ENCODE measurements at regions not wholly inside any gene's neighbourhood (a gene's known extent, or its start where the extent isn't known, plus 50 kb on each side); places are given as distances from the start of the nearest gene placed in this dataset.
"Not testable (repeated sequence)": the region's sequence is repeated elsewhere in the genome, so short reads cannot be mapped to it uniquely, and the experiment has no call there.

DNA sequence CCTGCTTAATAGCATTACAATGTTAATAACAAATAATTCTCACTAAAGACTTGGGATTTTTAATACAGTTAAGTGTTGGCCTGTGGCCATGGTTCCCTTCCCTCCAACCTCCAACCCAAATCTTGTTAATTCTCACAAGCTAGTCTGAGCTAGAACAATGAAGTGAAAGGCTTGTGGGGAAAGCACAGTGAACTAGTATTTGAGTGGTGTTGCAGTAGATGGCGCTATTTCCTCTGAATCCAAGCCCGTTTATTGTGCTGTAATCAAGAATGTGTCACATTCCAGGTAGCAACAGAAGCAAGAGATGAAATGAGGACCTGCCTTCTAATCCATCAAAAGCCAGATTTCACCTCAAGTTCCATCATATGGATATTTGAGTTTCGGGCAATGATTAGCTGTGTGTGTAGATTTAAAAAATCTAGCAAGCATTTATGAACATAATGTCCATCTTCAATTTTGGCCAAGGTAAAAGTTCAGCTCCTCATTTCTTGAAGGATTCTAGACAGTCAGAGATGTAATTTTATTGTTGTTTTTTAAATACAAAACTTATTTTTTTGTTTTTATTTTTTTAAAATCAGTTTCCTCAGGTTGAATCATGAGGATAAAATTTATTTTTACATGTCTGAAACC, 160.7 kb downstream of the SQOR start:
- no peak overlapping the region for H3K4me3 Mint-ChIP-seq
- no peak overlapping the region for H3K4me3 ChIP-seq (ENCODE audit: low read length)
- no peaks in the 10 kb centered on the region for H3K9me3 Mint-ChIP-seq
- no peaks in the 10 kb centered on the region for H3K9me3 ChIP-seq (ENCODE audit: low read length)
- DNase-seq: no peak
- POLR2A ChIA-PET: no interaction called here
- CTCF ChIA-PET: no interaction called here
- no peak overlapping the region for H3K27ac Mint-ChIP-seq
- H3K27me3 Mint-ChIP-seq: peaks cover 15 to 27% of the 10 kb centered on the region in 2 donors
- no peaks in the 10 kb centered on the region for H3K36me3 Mint-ChIP-seq
- H3K36me3 ChIP-seq (ENCODE audit: insufficient read depth, low read length): no peaks in the 10 kb centered on the region
- H3K27ac ChIP-seq (ENCODE audit: low read depth, low read length): no peak overlapping the region
- H3K4me1 Mint-ChIP-seq: no peaks in the 10 kb centered on the region
- no peaks in the 10 kb centered on the region for H3K4me1 ChIP-seq (ENCODE audit: insufficient read depth, low read length)
- H3K27me3 ChIP-seq (ENCODE audit: insufficient read depth, low read length, poor library complexity, severe bottlenecking): no peaks in the 10 kb centered on the region

DNA sequence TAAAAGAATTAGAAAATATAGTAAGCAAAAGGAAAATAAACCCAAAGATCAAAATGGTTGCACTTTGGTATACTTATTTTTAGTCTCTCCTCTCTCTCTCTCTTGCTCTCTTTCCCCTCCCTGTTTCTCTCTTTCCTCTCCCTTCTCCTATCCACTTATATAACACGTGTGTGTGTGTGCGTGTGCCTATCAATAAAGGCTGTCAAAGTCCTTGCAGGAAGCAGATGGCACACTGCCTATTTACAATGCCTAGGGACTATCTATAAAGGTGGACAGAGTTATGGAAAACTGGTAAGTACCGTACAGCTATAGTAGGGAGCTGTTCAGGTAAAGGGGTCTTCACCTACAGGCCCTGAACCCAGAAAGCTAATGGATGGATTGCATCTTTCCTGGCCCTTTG, 161.6 kb downstream of the SQOR start:
- Mint-ChIP-seq H3K27me3 (peaks cover 13 to 24% of the 10 kb centered on the region in 2 donors), H3K9me3 (no peaks in the 10 kb centered on the region), H3K4me3 (no peak overlapping the region), H3K4me1 (no peaks in the 10 kb centered on the region), H3K36me3 (no peaks in the 10 kb centered on the region), H3K27ac (no peak overlapping the region)
- POLR2A ChIA-PET: no interaction called here
- Histone ChIP-seq H3K4me3 (ENCODE audit: low read length) (no peak overlapping the region), H3K4me1 (ENCODE audit: insufficient read depth, low read length) (no peaks in the 10 kb centered on the region), H3K27me3 (ENCODE audit: insufficient read depth, low read length, poor library complexity, severe bottlenecking) (no peaks in the 10 kb centered on the region), H3K27ac (ENCODE audit: low read depth, low read length) (no peak overlapping the region), H3K9me3 (ENCODE audit: low read length) (no peaks in the 10 kb centered on the region), H3K36me3 (ENCODE audit: insufficient read depth, low read length) (no peaks in the 10 kb centered on the region)
- CTCF ChIA-PET: no interaction called here
- no peak for DNase-seq

DNA sequence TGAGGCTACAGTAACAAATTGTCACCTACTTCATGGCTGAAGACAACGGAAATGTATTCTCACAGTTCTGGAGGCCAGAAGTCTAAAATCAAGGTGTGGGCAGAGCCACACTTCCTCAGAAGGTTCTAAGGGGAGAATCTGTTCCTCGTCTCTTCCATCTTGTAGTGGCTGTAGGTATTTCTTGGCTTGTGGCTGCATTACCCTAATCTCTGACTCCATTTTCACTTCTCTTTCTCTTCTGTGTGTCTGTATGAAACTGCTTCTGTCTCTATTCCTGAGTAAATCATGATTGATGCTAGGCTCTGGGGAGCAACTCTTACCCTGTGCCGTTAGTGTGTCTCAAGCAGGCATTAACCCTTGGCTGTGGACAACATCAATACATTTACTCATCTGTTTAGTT, 164.7 kb downstream of the SQOR start:
- H3K27ac Mint-ChIP-seq: no peak overlapping the region
- CTCF ChIA-PET: no interaction called here
- no peaks in the 10 kb centered on the region for H3K36me3 Mint-ChIP-seq
- peaks cover 8% of the 10 kb centered on the region in 2 donors for H3K27me3 Mint-ChIP-seq
- POLR2A ChIA-PET: no interaction called here
- no peaks in the 10 kb centered on the region for H3K4me1 Mint-ChIP-seq
- H3K36me3 ChIP-seq (ENCODE audit: insufficient read depth, low read length): no peaks in the 10 kb centered on the region
- no peaks in the 10 kb centered on the region for H3K9me3 ChIP-seq (ENCODE audit: low read length)
- H3K27ac ChIP-seq (ENCODE audit: low read depth, low read length): no peak overlapping the region
- peaks cover 0 to 2% (median 0%) of the 10 kb centered on the region in 5 donors for H3K9me3 Mint-ChIP-seq
- no peak overlapping the region for H3K4me3 ChIP-seq (ENCODE audit: low read length)
- no peak for DNase-seq
- H3K4me3 Mint-ChIP-seq: no peak overlapping the region
- H3K4me1 ChIP-seq (ENCODE audit: insufficient read depth, low read length): no peaks in the 10 kb centered on the region
- no peaks in the 10 kb centered on the region for H3K27me3 ChIP-seq (ENCODE audit: insufficient read depth, low read length, poor library complexity, severe bottlenecking)

DNA sequence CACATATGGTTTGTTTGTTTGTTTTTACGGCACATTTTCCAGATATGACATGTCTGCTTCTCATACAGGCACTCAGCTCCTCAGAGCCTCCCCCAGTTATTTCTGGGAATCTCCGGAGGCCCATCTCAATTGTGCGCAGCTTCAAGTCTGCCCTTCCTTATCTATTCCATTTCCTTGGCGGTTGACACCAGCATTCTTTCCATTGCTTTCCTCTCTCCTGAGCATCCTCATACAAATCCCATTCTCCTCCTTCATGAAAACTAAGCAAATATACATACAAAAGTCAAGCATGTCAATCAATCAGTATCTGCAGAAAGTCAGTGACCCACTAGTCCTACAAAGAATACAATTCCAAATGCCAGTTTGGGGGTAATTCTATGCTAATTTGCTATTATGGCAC, 166.7 kb downstream of the SQOR start:
- Mint-ChIP-seq H3K4me1 (no peaks in the 10 kb centered on the region), H3K4me3 (no peak overlapping the region), H3K36me3 (no peaks in the 10 kb centered on the region), H3K27me3 (peaks cover 8 to 9% of the 10 kb centered on the region in 2 donors), H3K9me3 (peaks cover 0 to 2% (median 0%) of the 10 kb centered on the region in 5 donors), H3K27ac (no peak overlapping the region)
- ChIA-PET CTCF (no interaction called here), POLR2A (no interaction called here)
- Histone ChIP-seq H3K4me3 (ENCODE audit: low read length) (no peak overlapping the region), H3K4me1 (ENCODE audit: insufficient read depth, low read length) (no peaks in the 10 kb centered on the region), H3K9me3 (ENCODE audit: low read length) (no peaks in the 10 kb centered on the region), H3K36me3 (ENCODE audit: insufficient read depth, low read length) (no peaks in the 10 kb centered on the region), H3K27me3 (ENCODE audit: insufficient read depth, low read length, poor library complexity, severe bottlenecking) (no peaks in the 10 kb centered on the region), H3K27ac (ENCODE audit: low read depth, low read length) (no peak overlapping the region)
- no peak for DNase-seq

DNA sequence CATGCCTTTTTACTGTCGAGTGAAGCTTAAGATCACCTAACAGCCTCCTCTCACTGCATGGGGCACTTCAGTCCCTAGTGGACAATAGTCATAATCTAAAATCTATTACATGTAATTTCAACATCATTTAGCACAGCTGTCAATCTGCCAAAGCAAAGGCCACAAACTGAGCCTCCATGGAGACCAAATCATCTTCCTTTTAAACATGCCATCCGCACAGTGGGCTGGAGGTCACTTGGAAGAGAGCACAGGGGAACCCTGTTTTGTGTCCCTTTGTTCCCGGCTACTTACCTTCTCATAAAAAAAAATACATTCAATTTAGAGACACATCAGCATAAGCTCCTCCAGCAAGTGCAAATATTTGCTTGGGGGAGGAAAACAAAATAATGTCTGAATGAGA, 167.3 kb downstream of the SQOR start:
- H3K36me3 Mint-ChIP-seq: no peaks in the 10 kb centered on the region
- POLR2A ChIA-PET: no interaction called here
- Histone ChIP-seq H3K27ac (ENCODE audit: low read depth, low read length) (no peak overlapping the region), H3K4me1 (ENCODE audit: insufficient read depth, low read length) (no peaks in the 10 kb centered on the region), H3K27me3 (ENCODE audit: insufficient read depth, low read length, poor library complexity, severe bottlenecking) (no peaks in the 10 kb centered on the region), H3K36me3 (ENCODE audit: insufficient read depth, low read length) (no peaks in the 10 kb centered on the region), H3K4me3 (ENCODE audit: low read length) (no peak overlapping the region), H3K9me3 (ENCODE audit: low read length) (no peaks in the 10 kb centered on the region)
- no peak overlapping the region for H3K27ac Mint-ChIP-seq
- peaks cover 8 to 12% of the 10 kb centered on the region in 2 donors for H3K27me3 Mint-ChIP-seq
- no peak overlapping the region for H3K4me3 Mint-ChIP-seq
- CTCF ChIA-PET: no interaction called here
- no peak for DNase-seq
- no peaks in the 10 kb centered on the region for H3K4me1 Mint-ChIP-seq
- peaks cover 0 to 2% (median 0%) of the 10 kb centered on the region in 5 donors for H3K9me3 Mint-ChIP-seq

DNA sequence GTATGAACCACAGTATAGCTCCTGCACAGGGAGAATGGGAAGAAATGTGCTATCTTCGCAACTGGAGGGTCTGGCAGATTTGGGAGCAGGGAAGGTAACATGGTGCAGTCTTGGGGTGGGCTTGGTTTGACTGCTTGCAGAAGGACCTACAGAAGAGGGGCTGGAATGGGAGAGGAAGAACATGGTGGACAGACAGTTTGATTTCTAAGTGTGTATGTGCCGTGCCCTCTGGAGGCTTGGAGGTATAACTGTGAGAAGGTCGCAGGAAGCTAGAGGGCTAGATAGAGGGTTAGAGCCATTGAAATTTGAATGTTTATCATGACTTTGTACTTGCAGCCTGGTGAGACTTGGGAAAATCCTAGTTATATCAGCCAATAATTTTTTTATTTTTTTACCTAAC, 169.2 kb downstream of the SQOR start:
- POLR2A ChIA-PET: no interaction called here

DNA sequence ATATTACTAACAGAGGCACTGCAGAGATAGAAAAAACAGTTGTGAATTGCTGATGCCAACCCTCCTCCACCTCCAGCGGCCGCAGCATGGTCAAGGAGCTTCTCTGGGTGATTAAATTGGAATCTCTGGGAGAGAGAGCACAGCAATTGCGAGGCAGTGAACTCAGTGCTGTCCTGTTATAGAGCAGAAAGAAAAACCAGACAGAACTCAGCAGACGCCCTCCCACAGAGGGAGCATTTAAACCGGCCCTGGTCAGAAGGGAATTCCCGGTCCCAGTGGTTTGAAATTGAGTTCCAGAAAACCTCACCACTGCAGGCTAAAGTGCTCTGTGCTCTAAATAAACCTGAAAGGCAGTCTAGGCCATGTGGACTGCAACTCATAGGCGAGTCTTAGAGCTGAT, 175.4 kb downstream of the SQOR start:
- H3K27me3 ChIP-seq (ENCODE audit: insufficient read depth, low read length, poor library complexity, severe bottlenecking): no peaks in the 10 kb centered on the region
- H3K4me1 Mint-ChIP-seq: no peaks in the 10 kb centered on the region
- H3K4me3 ChIP-seq (ENCODE audit: low read length): no peak overlapping the region
- no peaks in the 10 kb centered on the region for H3K36me3 Mint-ChIP-seq
- H3K9me3 ChIP-seq (ENCODE audit: low read length): no peaks in the 10 kb centered on the region
- H3K27ac Mint-ChIP-seq: no peak overlapping the region
- peaks cover 1 to 10% (median 1%) of the 10 kb centered on the region in 5 donors for H3K9me3 Mint-ChIP-seq
- ChIA-PET POLR2A (no interaction called here), CTCF (no interaction called here)
- H3K36me3 ChIP-seq (ENCODE audit: insufficient read depth, low read length): no peaks in the 10 kb centered on the region
- no peaks in the 10 kb centered on the region for H3K4me1 ChIP-seq (ENCODE audit: insufficient read depth, low read length)
- no peak overlapping the region for H3K27ac ChIP-seq (ENCODE audit: low read depth, low read length)
- no peak overlapping the region for H3K4me3 Mint-ChIP-seq
- peaks cover 16 to 20% of the 10 kb centered on the region in 2 donors for H3K27me3 Mint-ChIP-seq
- DNase-seq: no peak

More for the DNA sequence above, 169.2 kb downstream of the SQOR start:
- Histone ChIP-seq H3K27ac (ENCODE audit: low read depth, low read length) (no peak overlapping the region), H3K27me3 (ENCODE audit: insufficient read depth, low read length, poor library complexity, severe bottlenecking) (no peaks in the 10 kb centered on the region), H3K4me1 (ENCODE audit: insufficient read depth, low read length) (no peaks in the 10 kb centered on the region), H3K4me3 (ENCODE audit: low read length) (no peak overlapping the region), H3K36me3 (ENCODE audit: insufficient read depth, low read length) (no peaks in the 10 kb centered on the region), H3K9me3 (ENCODE audit: low read length) (no peaks in the 10 kb centered on the region)
- no peaks in the 10 kb centered on the region for H3K36me3 Mint-ChIP-seq
- H3K27me3 Mint-ChIP-seq: peaks cover 16 to 17% of the 10 kb centered on the region in 2 donors
- peaks cover 0 to 2% (median 0%) of the 10 kb centered on the region in 5 donors for H3K9me3 Mint-ChIP-seq
- no peak overlapping the region for H3K4me3 Mint-ChIP-seq
- DNase-seq: no peak
- CTCF ChIA-PET: no interaction called here
- H3K27ac Mint-ChIP-seq: no peak overlapping the region
- no peaks in the 10 kb centered on the region for H3K4me1 Mint-ChIP-seq

DNA sequence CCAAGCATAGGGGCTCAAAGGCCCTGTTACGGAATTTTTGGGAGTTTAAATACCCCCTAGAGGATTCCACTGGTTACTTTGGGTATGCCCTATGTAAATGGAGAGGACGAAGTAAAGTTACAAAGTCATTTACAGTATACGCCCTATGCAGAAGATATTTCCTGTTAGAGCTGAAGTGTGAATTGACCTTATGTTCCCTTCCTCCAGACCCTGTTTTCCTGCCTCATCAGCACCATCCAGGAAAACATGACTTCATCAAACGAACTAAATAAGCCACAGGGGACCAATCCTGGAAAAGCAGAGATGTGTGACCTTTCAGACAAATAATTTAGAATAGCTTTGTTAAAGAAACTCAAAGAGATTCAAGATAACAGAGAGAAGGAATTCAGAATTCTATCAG, 177.4 kb downstream of the SQOR start:
- no peak overlapping the region for H3K27ac Mint-ChIP-seq
- CTCF ChIA-PET: no interaction called here
- no peak for DNase-seq
- Histone ChIP-seq H3K4me3 (ENCODE audit: low read length) (no peak overlapping the region), H3K9me3 (ENCODE audit: low read length) (no peaks in the 10 kb centered on the region), H3K27ac (ENCODE audit: low read depth, low read length) (no peak overlapping the region), H3K36me3 (ENCODE audit: insufficient read depth, low read length) (no peaks in the 10 kb centered on the region), H3K4me1 (ENCODE audit: insufficient read depth, low read length) (no peaks in the 10 kb centered on the region), H3K27me3 (ENCODE audit: insufficient read depth, low read length, poor library complexity, severe bottlenecking) (no peaks in the 10 kb centered on the region)
- H3K27me3 Mint-ChIP-seq: peaks cover 14% of the 10 kb centered on the region in 2 donors
- H3K36me3 Mint-ChIP-seq: no peaks in the 10 kb centered on the region
- H3K4me1 Mint-ChIP-seq: no peaks in the 10 kb centered on the region
- H3K9me3 Mint-ChIP-seq: peaks cover 2 to 13% (median 7%) of the 10 kb centered on the region in 5 donors
- no peak overlapping the region for H3K4me3 Mint-ChIP-seq
- POLR2A ChIA-PET: no interaction called here

DNA sequence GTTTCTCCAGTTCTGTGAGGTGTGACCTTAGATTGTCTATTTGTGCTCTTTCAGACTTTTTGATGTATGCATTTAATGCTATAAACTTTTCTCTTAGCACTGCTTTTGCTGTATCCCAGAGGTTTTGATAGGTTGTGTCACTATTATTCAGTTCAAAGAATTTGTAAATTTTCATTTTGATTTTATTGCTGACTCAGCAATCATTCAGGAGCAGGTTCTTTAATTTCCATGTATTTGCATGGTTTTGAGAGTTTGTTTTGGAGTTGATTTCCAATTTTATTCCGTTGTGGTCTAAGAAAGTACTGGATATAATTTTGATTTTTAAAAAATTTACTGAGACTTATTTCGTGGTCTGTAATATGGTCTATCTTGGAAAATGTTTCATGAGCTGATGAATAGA, 182.7 kb downstream of the SQOR start:
- H3K27me3 Mint-ChIP-seq; H3K9me3 ChIP-seq (ENCODE audit: low read length); POLR2A ChIA-PET; CTCF ChIA-PET; H3K4me3 ChIP-seq (ENCODE audit: low read length); H3K27me3 ChIP-seq (ENCODE audit: insufficient read depth, low read length, poor library complexity, severe bottlenecking); H3K27ac Mint-ChIP-seq; H3K4me1 Mint-ChIP-seq; DNase-seq; H3K4me3 Mint-ChIP-seq; H3K36me3 ChIP-seq (ENCODE audit: insufficient read depth, low read length); H3K4me1 ChIP-seq (ENCODE audit: insufficient read depth, low read length); H3K27ac ChIP-seq (ENCODE audit: low read depth, low read length); H3K36me3 Mint-ChIP-seq: not testable (repeated sequence)
- H3K9me3 Mint-ChIP-seq: peaks cover 7 to 17% (median 14%) of the 10 kb centered on the region in 5 donors

Measured in CD8-positive, alpha-beta memory T cell (primary cell).